ENCODE measurements at regions not wholly inside any gene's neighbourhood (a gene's known extent, or its start where the extent isn't known, plus 50 kb on each side); places are given as distances from the start of the nearest gene placed in this dataset.

DNA sequence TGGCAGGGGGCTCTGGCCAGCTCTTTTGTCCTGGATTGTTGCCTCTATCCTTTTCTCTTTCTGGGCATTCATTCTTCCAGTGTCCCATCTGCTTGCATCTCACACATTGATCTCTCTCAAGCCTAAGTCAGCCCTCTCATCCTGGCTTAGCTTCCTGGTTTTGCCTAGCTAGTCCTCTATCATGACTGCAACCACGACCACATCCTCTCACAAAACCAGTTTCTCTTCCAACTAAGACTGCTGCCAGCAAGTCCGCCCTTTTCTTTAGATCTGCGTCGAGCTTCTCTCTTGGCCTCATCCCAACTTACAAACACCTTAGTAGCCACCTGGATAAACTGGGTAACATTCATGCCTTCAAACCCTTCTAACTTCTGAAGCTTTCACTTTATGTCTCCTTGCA, 212.2 kb upstream of the HTR2A start:
- TF ChIP-seq CTCF (IDR thresholded peaks at IDR 0.05): no peak
- no peak for TF ChIP-seq EZH2 (IDR thresholded peaks at IDR 0.05; ENCODE audit: borderline replicate concordance, insufficient read depth, low read depth, low read length, poor library complexity, severe bottlenecking)

Data from B cell (primary cell).